ENCODE measurements at regions not wholly inside any gene's neighbourhood (a gene's known extent, or its start where the extent isn't known, plus 50 kb on each side); places are given as distances from the start of the nearest gene placed in this dataset.

DNA sequence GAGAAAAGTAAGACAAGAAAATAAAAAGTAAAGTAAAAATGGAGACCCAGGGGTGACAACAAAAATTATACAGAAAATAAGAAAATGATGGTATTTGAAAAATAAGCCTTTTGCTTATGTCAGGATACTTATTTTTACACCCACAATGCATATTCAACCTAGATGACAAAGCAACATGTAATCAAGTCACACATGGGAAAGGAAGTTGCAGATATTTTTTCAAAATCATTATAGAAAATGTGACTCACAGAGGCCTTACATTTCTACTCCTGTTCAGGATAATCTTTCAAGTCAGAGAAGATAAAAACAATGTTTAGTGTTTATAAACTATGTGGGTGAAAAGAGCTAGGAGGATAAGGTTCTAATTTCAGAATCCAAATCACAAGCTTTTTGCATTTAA lies 275.3 kb upstream of the UBE2E3 start:
- H3K9me3 ChIP-seq (ENCODE audit: control insufficient read depth in 1 of 2, insufficient read depth in 1 of 2, low read depth in 1 of 2, low read length in 2 of 2): no peaks in the 10 kb centered on the region
- peaks cover 0 to 7% of the 10 kb centered on the region in 2 experiments; a peak in 2 of 4 replicates for H3K4me1 ChIP-seq (ENCODE audit: control insufficient read depth in 1 of 2, insufficient read depth in 2 of 2, low read length in 2 of 2)
- no peak for ATAC-seq
- intact Hi-C loops (cut with micrococcal nuclease): no loop called here
- no peak overlapping the region for H3K4me2 ChIP-seq (ENCODE audit: low read length)
- no peaks in the 10 kb centered on the region for H3K36me3 ChIP-seq (ENCODE audit: control insufficient read depth in 1 of 2, insufficient read depth in 2 of 2, low read length in 2 of 2)
- no peaks in the 10 kb centered on the region for H4K20me1 ChIP-seq (ENCODE audit: insufficient read depth)
- no peak overlapping the region for H3K9ac ChIP-seq (ENCODE audit: low read length)
- ChIA-PET RAD21 (ENCODE audit: low non-redundant PET in 1 of 2, low total read pairs in 2 of 2, uncharacterized antibody in 2 of 2, unreplicated experiment in 2 of 2) (no interaction called here), POLR2A (no interaction called here), CTCF (no interaction called here)
- TF ChIP-seq ELF1 (IDR thresholded peaks at IDR 0.05; ENCODE audit: borderline replicate concordance, low read depth) (no peak), CBX3 (IDR thresholded peaks at IDR 0.05; ENCODE audit: low read depth) (no peak), YY1 (IDR thresholded peaks at IDR 0.05; ENCODE audit: extremely low read depth, insufficient replicate concordance, low read depth, low read length) (no peak), EZH2 (IDR thresholded peaks at IDR 0.05) (no peak), EGR1 (IDR thresholded peaks at IDR 0.05; ENCODE audit: low read depth) (no peak), JUND (IDR thresholded peaks at IDR 0.05) (no peak)
- H3K27me3 ChIP-seq (ENCODE audit: insufficient read depth, low read length): no peaks in the 10 kb centered on the region
- no peak for DNase-seq (ENCODE audit: low read depth, low spot score)
- BruUV-seq (replicated peaks): no TSS peak
- peak overlapping the region; percentile 6 for H2AFZ ChIP-seq (ENCODE audit: low read depth, low read length, poor library complexity, severe bottlenecking)
- H3K9me2 ChIP-seq (ENCODE audit: insufficient read depth): peaks cover 4% of the 10 kb centered on the region; the same call in 1 of the 2 replicates
- no peaks in the 10 kb centered on the region for H3K79me2 ChIP-seq (ENCODE audit: insufficient read depth, low read length)
- H3K27ac ChIP-seq (ENCODE audit: low read depth, low read length): no peak overlapping the region
- H3K4me3 ChIP-seq (replicated peaks in 1 of 2; ENCODE audit: low read depth in 1 of 2, low read length in 2 of 2): no peak overlapping the region

DNA sequence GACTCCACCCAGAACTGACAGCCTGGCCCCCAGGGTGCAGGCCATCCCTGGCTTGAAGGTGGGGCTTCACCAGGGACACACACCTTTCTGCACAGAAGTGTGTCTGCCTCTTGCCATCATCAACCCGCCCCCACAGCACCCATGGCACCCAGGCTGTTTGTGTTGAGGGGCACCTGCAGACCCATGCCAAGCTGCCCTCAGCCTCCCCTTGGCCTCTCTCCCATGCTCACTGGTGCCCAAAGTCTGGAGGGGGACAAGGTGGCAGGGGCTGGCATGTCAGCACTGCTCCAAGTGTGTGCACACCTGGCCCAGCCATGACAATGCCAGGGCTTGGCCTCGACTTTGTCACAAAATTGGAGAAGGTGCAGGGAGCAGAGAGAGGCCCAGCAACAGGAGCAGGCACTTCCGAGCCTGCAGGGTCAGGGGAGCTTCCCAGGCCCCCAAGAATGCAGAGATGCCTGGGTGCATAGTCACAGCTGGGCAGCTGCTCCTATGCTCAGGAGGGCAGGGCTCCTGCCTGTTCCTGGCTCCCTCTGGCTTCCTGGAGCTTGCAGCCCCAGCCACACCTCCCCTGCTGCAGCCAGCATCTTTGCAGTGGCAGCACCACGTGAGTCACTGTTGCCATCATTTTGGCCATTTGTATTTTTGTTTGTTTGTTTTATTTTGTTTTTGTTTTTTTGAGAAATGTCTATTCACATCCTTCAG lies 280.6 kb upstream of the UBE2E3 start:
- no peak overlapping the region for H3K4me3 ChIP-seq (replicated peaks in 1 of 2; ENCODE audit: low read depth in 1 of 2, low read length in 2 of 2)
- no TSS peak for BruUV-seq (replicated peaks)
- no peaks in the 10 kb centered on the region for H3K9me3 ChIP-seq (ENCODE audit: control insufficient read depth in 1 of 2, insufficient read depth in 1 of 2, low read depth in 1 of 2, low read length in 2 of 2)
- ChIA-PET RAD21 (ENCODE audit: low non-redundant PET in 1 of 2, low total read pairs in 2 of 2, uncharacterized antibody in 2 of 2, unreplicated experiment in 2 of 2) (no interaction called here), POLR2A (no interaction called here), CTCF (no interaction called here)
- intact Hi-C loops (cut with micrococcal nuclease): no loop called here
- H2AFZ ChIP-seq (ENCODE audit: low read depth, low read length, poor library complexity, severe bottlenecking): no peak overlapping the region
- H3K79me2 ChIP-seq (ENCODE audit: insufficient read depth, low read length): no peaks in the 10 kb centered on the region
- no peaks in the 10 kb centered on the region for H3K27me3 ChIP-seq (ENCODE audit: insufficient read depth, low read length)
- H3K36me3 ChIP-seq (ENCODE audit: control insufficient read depth in 1 of 2, insufficient read depth in 2 of 2, low read length in 2 of 2): no peaks in the 10 kb centered on the region
- ATAC-seq (no peak), DNase-seq (ENCODE audit: low read depth, low spot score) (no peak)
- no peaks in the 10 kb centered on the region for H3K4me1 ChIP-seq (ENCODE audit: control insufficient read depth in 1 of 2, insufficient read depth in 2 of 2, low read length in 2 of 2)
- H3K4me2 ChIP-seq (ENCODE audit: low read length): no peak overlapping the region
- H3K27ac ChIP-seq (ENCODE audit: low read depth, low read length): no peak overlapping the region
- no peak overlapping the region for H3K9ac ChIP-seq (ENCODE audit: low read length)
- no peaks in the 10 kb centered on the region for H4K20me1 ChIP-seq (ENCODE audit: insufficient read depth)
- H3K9me2 ChIP-seq (ENCODE audit: insufficient read depth): no peaks in the 10 kb centered on the region
- TF ChIP-seq ELF1 (IDR thresholded peaks at IDR 0.05; ENCODE audit: borderline replicate concordance, low read depth) (no peak), SP1 (IDR thresholded peaks at IDR 0.05; ENCODE audit: low read depth) (no peak), TCF7L2 (IDR thresholded peaks at IDR 0.05; ENCODE audit: borderline replicate concordance, extremely low read depth, insufficient read depth, insufficient read length) (no peak), SRF (IDR thresholded peaks at IDR 0.05; ENCODE audit: low read depth) (no peak), CBX3 (IDR thresholded peaks at IDR 0.05; ENCODE audit: low read depth) (no peak), POLR2A (IDR thresholded peaks at IDR 0.05; ENCODE audit: borderline replicate concordance, extremely low read depth, insufficient read depth, insufficient read length) (no peak), FOSL1 (IDR thresholded peaks at IDR 0.05; ENCODE audit: low read depth) (no peak), SIN3A (IDR thresholded peaks at IDR 0.05; ENCODE audit: low read depth) (no peak), YY1 (IDR thresholded peaks at IDR 0.05; ENCODE audit: extremely low read depth, insufficient replicate concordance, low read depth, low read length) (no peak), POLR2AphosphoS5 (IDR thresholded peaks at IDR 0.05; ENCODE audit: low read depth, low read length) (no peak), RAD21 (IDR thresholded peaks at IDR 0.05; ENCODE audit: low read depth) (no peak)
- TF ChIP-seq, protein P1, sequence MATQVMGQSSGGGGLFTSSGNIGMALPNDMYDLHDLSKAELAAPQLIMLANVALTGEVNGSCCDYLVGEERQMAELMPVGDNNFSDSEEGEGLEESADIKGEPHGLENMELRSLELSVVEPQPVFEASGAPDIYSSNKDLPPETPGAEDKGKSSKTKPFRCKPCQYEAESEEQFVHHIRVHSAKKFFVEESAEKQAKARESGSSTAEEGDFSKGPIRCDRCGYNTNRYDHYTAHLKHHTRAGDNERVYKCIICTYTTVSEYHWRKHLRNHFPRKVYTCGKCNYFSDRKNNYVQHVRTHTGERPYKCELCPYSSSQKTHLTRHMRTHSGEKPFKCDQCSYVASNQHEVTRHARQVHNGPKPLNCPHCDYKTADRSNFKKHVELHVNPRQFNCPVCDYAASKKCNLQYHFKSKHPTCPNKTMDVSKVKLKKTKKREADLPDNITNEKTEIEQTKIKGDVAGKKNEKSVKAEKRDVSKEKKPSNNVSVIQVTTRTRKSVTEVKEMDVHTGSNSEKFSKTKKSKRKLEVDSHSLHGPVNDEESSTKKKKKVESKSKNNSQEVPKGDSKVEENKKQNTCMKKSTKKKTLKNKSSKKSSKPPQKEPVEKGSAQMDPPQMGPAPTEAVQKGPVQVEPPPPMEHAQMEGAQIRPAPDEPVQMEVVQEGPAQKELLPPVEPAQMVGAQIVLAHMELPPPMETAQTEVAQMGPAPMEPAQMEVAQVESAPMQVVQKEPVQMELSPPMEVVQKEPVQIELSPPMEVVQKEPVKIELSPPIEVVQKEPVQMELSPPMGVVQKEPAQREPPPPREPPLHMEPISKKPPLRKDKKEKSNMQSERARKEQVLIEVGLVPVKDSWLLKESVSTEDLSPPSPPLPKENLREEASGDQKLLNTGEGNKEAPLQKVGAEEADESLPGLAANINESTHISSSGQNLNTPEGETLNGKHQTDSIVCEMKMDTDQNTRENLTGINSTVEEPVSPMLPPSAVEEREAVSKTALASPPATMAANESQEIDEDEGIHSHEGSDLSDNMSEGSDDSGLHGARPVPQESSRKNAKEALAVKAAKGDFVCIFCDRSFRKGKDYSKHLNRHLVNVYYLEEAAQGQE (IDR thresholded peaks at IDR 0.05; ENCODE audit: low read depth): no peak
- TF ChIP-seq, protein P2, sequence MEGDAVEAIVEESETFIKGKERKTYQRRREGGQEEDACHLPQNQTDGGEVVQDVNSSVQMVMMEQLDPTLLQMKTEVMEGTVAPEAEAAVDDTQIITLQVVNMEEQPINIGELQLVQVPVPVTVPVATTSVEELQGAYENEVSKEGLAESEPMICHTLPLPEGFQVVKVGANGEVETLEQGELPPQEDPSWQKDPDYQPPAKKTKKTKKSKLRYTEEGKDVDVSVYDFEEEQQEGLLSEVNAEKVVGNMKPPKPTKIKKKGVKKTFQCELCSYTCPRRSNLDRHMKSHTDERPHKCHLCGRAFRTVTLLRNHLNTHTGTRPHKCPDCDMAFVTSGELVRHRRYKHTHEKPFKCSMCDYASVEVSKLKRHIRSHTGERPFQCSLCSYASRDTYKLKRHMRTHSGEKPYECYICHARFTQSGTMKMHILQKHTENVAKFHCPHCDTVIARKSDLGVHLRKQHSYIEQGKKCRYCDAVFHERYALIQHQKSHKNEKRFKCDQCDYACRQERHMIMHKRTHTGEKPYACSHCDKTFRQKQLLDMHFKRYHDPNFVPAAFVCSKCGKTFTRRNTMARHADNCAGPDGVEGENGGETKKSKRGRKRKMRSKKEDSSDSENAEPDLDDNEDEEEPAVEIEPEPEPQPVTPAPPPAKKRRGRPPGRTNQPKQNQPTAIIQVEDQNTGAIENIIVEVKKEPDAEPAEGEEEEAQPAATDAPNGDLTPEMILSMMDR (IDR thresholded peaks at IDR 0.05 in 2 of 3, conservative IDR thresholded peaks at IDR 0.05 in 1 of 3; ENCODE audit: borderline replicate concordance in 1 of 3, insufficient read depth in 1 of 3, low read depth in 2 of 3, low read length in 2 of 3): no peak
